Naive thymus-derived CD4-positive, alpha-beta T cell (primary cell): ENCODE measurements at regions not wholly inside any gene's neighbourhood (a gene's known extent, or its start where the extent isn't known, plus 50 kb on each side); places are given as distances from the start of the nearest gene placed in this dataset.
A peak's percentile ranks its signal among the peaks of the same experiment; 100 is the strongest.
"Not testable (repeated sequence)": the region's sequence is repeated elsewhere in the genome, so short reads cannot be mapped to it uniquely, and the experiment has no call there.

Experiments
- ATAC-seq: fragments of 150-1000 bp; cut with Tn5 transposase; 2 replicates; pipeline ENCODE4 v1.10.0; 2021; ENCODE audit warnings: mild to moderate bottlenecking, moderate library complexity
- CTCF ChIA-PET: fragments of 350-600 bp; sonication (Branson Sonifier 250); formaldehyde crosslinking; loops from one replicate; lab custom pipeline; 2021; ENCODE audit warnings: antibody characterized with exemption; lab: Charles Lee
- POLR2A ChIA-PET: fragments of 350-600 bp; sonication (Branson Sonifier 250); formaldehyde crosslinking; loops from one replicate; lab custom pipeline; 2021; ENCODE audit warnings: antibody characterized with exemption, inconsistent platforms; lab: Charles Lee
- DNase-seq, 9 donors: peaks; one replicate each; pipeline versions ENCODE4 v3.0.0 to v3.0.0-alpha.2; 2020 to 2022; ENCODE audit warnings: mixed read lengths in 1 of 9
- H3K27ac ChIP-seq: one replicate; pipeline ENCODE4 v1.7.0; 2013; ENCODE audit warnings: mild to moderate bottlenecking, low read depth, low read length, moderate library complexity
- H3K27me3 ChIP-seq, 2 donors: one replicate each; pipeline ENCODE4 v1.7.0; 2013; ENCODE audit warnings: low read length in 2 of 2, mild to moderate bottlenecking in 2 of 2, moderate library complexity in 2 of 2; ENCODE audit not compliant: control insufficient read depth in 2 of 2, insufficient read depth in 2 of 2
- H3K36me3 ChIP-seq, 3 experiments: 1 replicate in 2 of 3; 2 replicates in 1 of 3; pipeline ENCODE4 v1.7.0; 2013; ENCODE audit warnings: low read length in 3 of 3, mild to moderate bottlenecking in 3 of 3, moderate library complexity in 1 of 3; ENCODE audit not compliant: insufficient read depth in 3 of 3, control insufficient read depth in 2 of 3
- H3K4me1 ChIP-seq, 2 donors: one replicate each; pipeline ENCODE4 v1.7.0; 2013; ENCODE audit warnings: low read length in 2 of 2, mild to moderate bottlenecking in 2 of 2, moderate library complexity in 1 of 2; ENCODE audit not compliant: control insufficient read depth in 2 of 2, insufficient read depth in 2 of 2
- H3K4me3 ChIP-seq: 2 replicates; pipeline ENCODE4 v1.7.0; 2013; ENCODE audit warnings: mild to moderate bottlenecking, low read length
- H3K9me3 ChIP-seq, 3 experiments: 1 replicate in 2 of 3; 2 replicates in 1 of 3; pipeline ENCODE4 v1.7.0; 2013; ENCODE audit warnings: low read length in 3 of 3; ENCODE audit not compliant: control insufficient read depth in 2 of 3
- H3K27ac Mint-ChIP-seq, 9 donors: one replicate each; pipeline ENCODE4 v1.8.0; 2020 to 2022; ENCODE audit warnings: mixed read lengths in 9 of 9, mild to moderate bottlenecking in 8 of 9, moderate library complexity in 5 of 9, inconsistent platforms in 2 of 9
- H3K27me3 Mint-ChIP-seq, 5 donors: one replicate each; pipeline ENCODE4 v1.8.0; 2021 to 2022; ENCODE audit warnings: mixed read lengths in 5 of 5, mild to moderate bottlenecking in 1 of 5
- H3K36me3 Mint-ChIP-seq, 5 donors: one replicate each; pipeline ENCODE4 v1.8.0; 2020 to 2022; ENCODE audit warnings: mixed read lengths in 5 of 5, mild to moderate bottlenecking in 3 of 5, inconsistent platforms in 1 of 5
- H3K4me1 Mint-ChIP-seq, 7 donors: one replicate each; pipeline ENCODE4 v1.8.0; 2020 to 2022; ENCODE audit warnings: mixed read lengths in 7 of 7, mild to moderate bottlenecking in 3 of 7, inconsistent platforms in 1 of 7
- H3K4me3 Mint-ChIP-seq, 10 donors: one replicate each; pipeline ENCODE4 v1.8.0; 2020 to 2022; ENCODE audit warnings: mild to moderate bottlenecking in 10 of 10, mixed read lengths in 10 of 10, moderate library complexity in 6 of 10, inconsistent platforms in 2 of 10
- H3K9me3 Mint-ChIP-seq, 11 donors: one replicate each; pipeline ENCODE4 v1.8.0; 2020 to 2022; ENCODE audit warnings: mixed read lengths in 11 of 11, mild to moderate bottlenecking in 4 of 11, inconsistent platforms in 1 of 11, moderate library complexity in 1 of 11
- intact Hi-C, 2 donors: fragments of 100-400 bp; cut with micrococcal nuclease; formaldehyde crosslinking; loops; one replicate each; pipeline ENCODE4 v1.15.1; 2023

- H3K27ac ChIP-seq = no peak overlapping the region
- DNase-seq (no peak), ATAC-seq (no peak)
- H3K4me3 ChIP-seq = no peak overlapping the region
- H3K9me3 ChIP-seq = peaks cover 0 to 5% (median 0%) of the 10 kb centered on the region in 3 experiments
- CTCF ChIA-PET = no interaction called here
- no peaks in the 10 kb centered on the region for H3K27me3 Mint-ChIP-seq
- H3K36me3 ChIP-seq = no peaks in the 10 kb centered on the region
- no peaks in the 10 kb centered on the region for H3K27me3 ChIP-seq
- peaks cover 8 to 69% (median 42%) of the 10 kb centered on the region in 11 donors for H3K9me3 Mint-ChIP-seq
- H3K4me1 Mint-ChIP-seq = peaks cover 0 to 2% (median 0%) of the 10 kb centered on the region in 7 donors
- POLR2A ChIA-PET = no interaction called here
- intact Hi-C loops = no loop called here
- no peak overlapping the region for H3K4me3 Mint-ChIP-seq
- H3K4me1 ChIP-seq = no peaks in the 10 kb centered on the region
- peaks cover 7 to 43% (median 23%) of the 10 kb centered on the region in 5 donors for H3K36me3 Mint-ChIP-seq
- H3K27ac Mint-ChIP-seq = no peak overlapping the region
Observed at GRCh38 chr19:27815985-27816384, 1397.0 kb downstream of the UQCRFS1 start.

- H3K27me3 ChIP-seq, H3K9me3 ChIP-seq, H3K27me3 Mint-ChIP-seq, H3K4me1 ChIP-seq, POLR2A ChIA-PET, DNase-seq, CTCF ChIA-PET, intact Hi-C loops, H3K4me3 Mint-ChIP-seq, H3K27ac ChIP-seq, H3K4me3 ChIP-seq, H3K4me1 Mint-ChIP-seq, H3K36me3 ChIP-seq, H3K27ac Mint-ChIP-seq, ATAC-seq: not testable (repeated sequence)
- Mint-ChIP-seq H3K9me3 (peaks cover 8 to 72% (median 38%) of the 10 kb centered on the region in 11 donors), H3K36me3 (peaks cover 7 to 43% (median 23%) of the 10 kb centered on the region in 5 donors)
Observed at GRCh38 chr19:27814834-27815233, 1398.1 kb downstream of the UQCRFS1 start.

- H3K27me3 ChIP-seq, H3K4me1 Mint-ChIP-seq, ATAC-seq, H3K27me3 Mint-ChIP-seq, intact Hi-C loops, H3K27ac ChIP-seq, POLR2A ChIA-PET, H3K4me3 ChIP-seq, CTCF ChIA-PET, H3K4me3 Mint-ChIP-seq, DNase-seq, H3K27ac Mint-ChIP-seq, H3K36me3 ChIP-seq, H3K9me3 ChIP-seq, H3K4me1 ChIP-seq: not testable (repeated sequence)
- H3K36me3 Mint-ChIP-seq = peaks cover 7 to 43% (median 23%) of the 10 kb centered on the region in 5 donors
- H3K9me3 Mint-ChIP-seq = peaks cover 8 to 72% (median 38%) of the 10 kb centered on the region in 11 donors
Observed at GRCh38 chr19:27814274-27814673, 1398.7 kb downstream of the UQCRFS1 start.

GRCh38 chr19:27806471-27807070, 1406.4 kb downstream of the UQCRFS1 start:
- intact Hi-C loops = no loop called here
- H3K27ac Mint-ChIP-seq = no peak overlapping the region
- H3K36me3 Mint-ChIP-seq = peaks cover 11 to 36% (median 25%) of the 10 kb centered on the region in 5 donors
- peaks cover 0 to 5% (median 0%) of the 10 kb centered on the region in 7 donors for H3K4me1 Mint-ChIP-seq
- ChIA-PET CTCF (no interaction called here), POLR2A (no interaction called here)
- DNase-seq (no peak), ATAC-seq (no peak)
- Histone ChIP-seq H3K4me1 (no peaks in the 10 kb centered on the region), H3K27ac (no peak overlapping the region), H3K4me3 (no peak overlapping the region), H3K36me3 (peaks cover 0 to 8% (median 0%) of the 10 kb centered on the region in 3 experiments), H3K27me3 (no peaks in the 10 kb centered on the region), H3K9me3 (no peaks in the 10 kb centered on the region)
- no peaks in the 10 kb centered on the region for H3K27me3 Mint-ChIP-seq
- no peak overlapping the region for H3K4me3 Mint-ChIP-seq
- peaks cover 0 to 24% (median 9%) of the 10 kb centered on the region in 11 donors for H3K9me3 Mint-ChIP-seq

GRCh38 chr19:27805848-27806247, 1407.1 kb downstream of the UQCRFS1 start:
- Histone ChIP-seq H3K9me3 (no peaks in the 10 kb centered on the region), H3K4me1 (no peaks in the 10 kb centered on the region), H3K27ac (no peak overlapping the region), H3K36me3 (peaks cover 0 to 8% (median 0%) of the 10 kb centered on the region in 3 experiments), H3K4me3 (no peak overlapping the region), H3K27me3 (no peaks in the 10 kb centered on the region)
- CTCF ChIA-PET = no interaction called here
- POLR2A ChIA-PET = no interaction called here
- Mint-ChIP-seq H3K36me3 (peaks cover 11 to 40% (median 29%) of the 10 kb centered on the region in 5 donors), H3K4me3 (no peak overlapping the region), H3K27ac (no peak overlapping the region), H3K4me1 (peaks cover 0 to 8% (median 2%) of the 10 kb centered on the region in 7 donors), H3K27me3 (no peaks in the 10 kb centered on the region), H3K9me3 (peaks cover 0 to 24% (median 9%) of the 10 kb centered on the region in 11 donors)
- ATAC-seq (no peak), DNase-seq (no peak)
- intact Hi-C loops = no loop called here

GRCh38 chr19:27802293-27802692, 1410.7 kb downstream of the UQCRFS1 start:
- H3K9me3 ChIP-seq, H3K27ac Mint-ChIP-seq, H3K9me3 Mint-ChIP-seq, ATAC-seq, H3K4me3 ChIP-seq, H3K27ac ChIP-seq, H3K27me3 Mint-ChIP-seq, CTCF ChIA-PET, H3K4me1 ChIP-seq, DNase-seq, intact Hi-C loops, H3K4me3 Mint-ChIP-seq, POLR2A ChIA-PET, H3K27me3 ChIP-seq: not testable (repeated sequence)
- Mint-ChIP-seq H3K4me1 (peaks cover 0 to 15% (median 10%) of the 10 kb centered on the region in 7 donors), H3K36me3 (peaks cover 16 to 55% (median 38%) of the 10 kb centered on the region in 5 donors)
- H3K36me3 ChIP-seq = peaks cover 0 to 16% (median 0%) of the 10 kb centered on the region in 3 experiments

GRCh38 chr19:27796540-27796939, 1416.4 kb downstream of the UQCRFS1 start:
- CTCF ChIA-PET = no interaction called here
- ATAC-seq (no peak), DNase-seq (no peak)
- H3K27me3 ChIP-seq = no peaks in the 10 kb centered on the region
- H3K27ac ChIP-seq = no peak overlapping the region
- intact Hi-C loops = loop anchor here in 1 of 2 donors (10.0 kb wide), 1 partner anchor 1808 kb away; the partner anchor contains the start of gene POP4
- Mint-ChIP-seq H3K4me3 (peak overlapping the region in 2 of 10 donors; percentile 5 to 13), H3K27me3 (no peaks in the 10 kb centered on the region), H3K9me3 (peaks cover 0 to 1% (median 0%) of the 10 kb centered on the region in 11 donors), H3K27ac (peak overlapping the region in 3 of 9 donors; percentile 41 to 63 (median 43)), H3K36me3 (peaks cover 5 to 30% (median 23%) of the 10 kb centered on the region in 5 donors), H3K4me1 (peaks cover 19 to 48% (median 31%) of the 10 kb centered on the region in 7 donors)
- H3K36me3 ChIP-seq = peaks cover 0 to 11% (median 0%) of the 10 kb centered on the region in 3 experiments
- no peaks in the 10 kb centered on the region for H3K9me3 ChIP-seq
- no peak overlapping the region for H3K4me3 ChIP-seq
- POLR2A ChIA-PET = no interaction called here
- H3K4me1 ChIP-seq = peaks cover 15 to 18% of the 10 kb centered on the region in 2 donors
